PFSK-1 (cell line): ENCODE measurements at regions not wholly inside any gene's neighbourhood (a gene's known extent, or its start where the extent isn't known, plus 50 kb on each side); places are given as distances from the start of the nearest gene placed in this dataset.

Experiments
- POLR2AphosphoS5 ChIP-seq: IDR thresholded peaks from 2 replicates; pipeline ENCODE4 v1.6.1; 2012; ENCODE audit warnings: low read depth, mild to moderate bottlenecking, control low read depth, low read length, moderate library complexity
- TAF1 ChIP-seq: IDR thresholded peaks from 2 replicates; pipeline ENCODE4 v1.6.1; 2012; ENCODE audit warnings: low read length, control low read depth, borderline replicate concordance; ENCODE audit not compliant: insufficient read depth

DNA sequence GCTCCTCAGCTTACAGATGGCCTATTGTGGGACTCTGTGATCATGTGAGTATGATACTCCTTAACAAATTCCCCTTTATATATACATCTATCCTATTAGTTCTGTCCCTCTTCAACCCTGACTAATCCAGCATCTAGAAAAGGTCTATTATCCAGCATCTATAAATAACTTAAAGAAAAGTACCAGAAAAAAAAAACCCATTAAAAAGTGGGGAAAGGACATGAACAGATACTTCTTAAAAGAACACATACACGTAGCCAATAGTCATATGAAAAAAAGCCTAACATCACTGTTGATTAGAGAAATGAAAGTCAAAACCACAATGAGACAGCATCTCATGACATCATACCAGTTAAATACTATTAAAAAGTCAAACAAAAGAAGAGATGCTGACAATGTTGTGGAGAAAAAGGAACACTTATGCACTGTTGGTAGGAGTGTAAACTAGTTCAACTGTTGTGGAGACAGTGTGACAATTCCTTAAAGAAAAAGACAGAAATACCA lies 549.5 kb upstream of the GRM3 start:
- TF ChIP-seq POLR2AphosphoS5 (no peak), TAF1 (no peak)
